ENCODE measurements at regions not wholly inside any gene's neighbourhood (a gene's known extent, or its start where the extent isn't known, plus 50 kb on each side); places are given as distances from the start of the nearest gene placed in this dataset.
"Not testable (repeated sequence)": the region's sequence is repeated elsewhere in the genome, so short reads cannot be mapped to it uniquely, and the experiment has no call there.

DNA sequence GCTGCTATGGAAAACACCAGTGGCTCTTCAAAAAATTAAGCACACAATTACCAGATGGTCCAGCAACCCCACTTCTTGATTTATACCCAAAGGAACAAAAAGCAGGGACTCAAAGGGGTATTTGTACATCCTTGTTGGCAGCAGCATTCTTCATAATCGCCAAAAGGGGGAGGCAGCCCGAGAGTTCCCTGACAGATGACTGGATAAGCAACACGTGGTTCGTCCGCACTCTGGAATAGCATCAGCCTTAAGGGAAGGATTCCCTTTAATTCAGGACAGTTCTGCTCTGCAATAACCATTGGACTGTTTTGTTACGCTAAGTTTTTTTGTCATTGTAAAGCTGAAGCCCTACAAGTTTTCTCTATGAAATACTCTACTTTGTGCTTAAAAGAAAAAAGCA lies 76.7 kb upstream of the TWIST2 start:
- DNase-seq, result no peak

DNA sequence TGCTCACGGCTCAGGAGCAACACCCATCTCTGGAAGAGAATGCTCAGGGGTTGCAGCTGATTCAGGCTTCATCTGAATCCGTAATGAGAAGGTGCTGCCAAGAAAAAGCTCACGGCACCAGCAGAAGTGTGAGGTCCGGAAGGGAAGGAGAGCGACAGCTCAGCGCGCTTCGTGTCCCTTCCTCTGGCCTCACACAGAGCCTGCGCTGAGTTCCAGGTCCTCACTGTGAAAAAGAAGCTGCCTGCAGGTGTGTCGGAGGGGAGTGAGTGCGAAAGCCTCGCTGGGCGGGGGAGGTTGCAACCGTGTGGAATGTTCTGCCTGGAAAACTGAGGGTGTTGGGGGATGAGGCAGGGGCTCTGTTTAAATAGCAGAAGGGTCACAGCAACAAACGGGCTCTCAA lies 76.2 kb upstream of the TWIST2 start:
- DNase-seq, result no peak

DNA sequence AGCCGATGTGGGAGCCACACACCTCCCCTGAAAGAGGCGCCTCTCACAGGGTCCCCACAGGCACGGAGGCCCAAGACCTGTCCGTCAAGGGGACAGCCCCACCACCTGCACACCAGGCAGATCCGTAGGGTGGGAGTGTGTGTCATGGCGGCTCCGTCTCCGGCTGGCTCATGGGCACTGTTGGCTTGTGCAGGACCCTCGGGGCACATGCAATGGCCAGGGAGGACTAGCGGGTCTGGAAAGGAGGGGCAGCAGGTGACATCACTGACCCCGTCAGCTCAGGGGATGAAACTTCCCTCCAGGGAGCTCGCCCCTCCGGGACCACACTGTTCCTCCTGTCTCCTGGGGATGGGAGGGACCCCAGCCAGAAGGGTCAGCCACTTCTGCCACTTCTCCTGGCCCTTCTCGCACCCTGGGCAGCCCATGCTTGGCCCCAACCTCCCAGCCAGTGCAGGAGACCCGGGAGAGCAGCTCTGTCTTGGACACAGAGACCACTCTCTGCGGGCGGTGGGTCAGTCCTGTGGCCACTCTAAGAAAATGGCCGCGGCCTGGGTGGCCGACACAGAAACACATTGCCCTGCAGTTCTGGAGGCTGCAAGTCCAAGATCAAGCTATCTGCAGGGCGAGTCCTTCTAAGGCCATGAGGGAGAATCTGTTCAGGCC lies 75.1 kb upstream of the TWIST2 start:
- no peak for DNase-seq

DNA sequence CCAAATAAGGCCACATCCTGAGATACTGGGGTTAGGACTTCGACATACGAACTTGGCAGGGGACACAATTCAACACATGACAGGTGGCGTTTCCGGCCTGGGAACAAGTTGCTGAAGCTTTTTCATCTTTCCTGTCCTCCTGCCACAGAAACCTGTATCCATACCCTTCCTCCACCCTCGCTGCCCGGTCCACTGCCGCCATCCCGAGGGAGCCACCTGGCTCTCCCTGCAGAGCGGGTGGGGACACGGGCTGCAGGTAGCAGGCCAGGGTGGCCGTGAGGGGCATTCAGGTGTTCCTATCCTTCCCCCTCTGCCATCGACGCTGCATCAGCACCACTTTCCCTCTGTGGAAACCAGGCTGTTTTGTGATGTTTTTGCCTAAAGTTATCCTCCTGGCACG lies 74.4 kb upstream of the TWIST2 start:
- no peak for DNase-seq

DNA sequence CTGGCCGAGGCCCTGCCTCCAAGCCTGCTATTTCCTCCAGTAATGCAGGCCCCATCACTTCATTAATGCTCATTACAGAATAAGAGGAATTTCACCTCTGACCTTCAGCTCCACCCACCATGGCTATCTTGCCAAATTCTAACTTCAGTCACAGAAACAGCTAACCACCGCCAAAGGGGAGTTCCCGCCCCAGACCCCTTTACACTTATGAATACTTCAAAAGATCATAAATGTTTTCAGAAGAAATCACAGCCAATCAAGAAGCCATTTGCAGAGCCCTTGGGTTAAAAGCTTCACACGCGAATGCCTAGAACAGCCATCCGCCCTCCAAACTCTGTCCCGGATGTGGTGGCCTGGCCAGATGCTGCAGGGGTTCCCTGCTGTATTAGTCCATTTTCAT lies 73.8 kb upstream of the TWIST2 start:
- no peak for DNase-seq

DNA sequence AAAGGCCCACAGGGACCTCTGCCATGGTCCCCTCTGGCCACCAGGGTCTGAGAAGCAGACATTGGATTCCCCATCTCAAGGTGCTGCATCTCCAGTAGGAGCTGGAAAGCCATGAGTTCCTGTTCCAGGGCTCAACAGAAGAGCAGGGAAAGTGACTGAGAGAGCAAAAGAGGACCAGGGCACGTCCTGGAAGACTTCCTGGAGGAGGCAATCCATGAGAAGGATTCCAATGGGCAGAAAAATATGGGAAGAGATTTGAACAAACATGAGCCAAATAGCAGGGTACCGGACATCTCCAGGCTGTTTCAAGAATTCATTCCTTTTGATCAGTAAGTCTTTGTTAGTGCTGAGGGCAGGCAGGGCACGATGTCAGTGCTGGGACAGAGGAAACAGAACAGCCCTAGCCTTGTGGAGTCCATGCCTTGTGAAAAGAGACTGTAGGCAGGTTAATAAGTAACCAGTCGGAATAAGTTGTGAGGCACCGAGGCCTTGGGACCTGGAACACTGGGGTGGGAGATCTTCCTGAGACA lies 72.8 kb upstream of the TWIST2 start:
- no peak for DNase-seq

DNA sequence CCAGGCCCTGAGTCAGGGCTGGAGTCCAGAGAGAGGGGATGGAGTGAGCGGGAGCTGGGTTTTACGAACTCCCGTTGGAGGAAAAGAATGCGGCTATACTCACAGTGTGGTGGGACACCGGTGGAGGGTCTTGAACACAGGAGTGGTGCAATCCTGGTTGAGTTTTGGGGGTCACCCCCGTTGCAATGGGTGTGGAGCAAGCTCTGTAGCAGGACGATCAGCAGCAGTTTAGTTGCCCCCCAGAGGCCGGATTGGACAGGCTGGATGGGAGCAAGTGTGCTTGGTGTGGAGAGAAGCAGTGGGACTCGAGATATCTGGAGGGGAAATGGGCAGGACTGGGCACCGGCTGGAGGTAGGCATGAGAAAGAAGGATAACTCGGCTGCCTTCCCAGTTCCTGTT lies 72.3 kb upstream of the TWIST2 start:
- DNase-seq, result no peak

DNA sequence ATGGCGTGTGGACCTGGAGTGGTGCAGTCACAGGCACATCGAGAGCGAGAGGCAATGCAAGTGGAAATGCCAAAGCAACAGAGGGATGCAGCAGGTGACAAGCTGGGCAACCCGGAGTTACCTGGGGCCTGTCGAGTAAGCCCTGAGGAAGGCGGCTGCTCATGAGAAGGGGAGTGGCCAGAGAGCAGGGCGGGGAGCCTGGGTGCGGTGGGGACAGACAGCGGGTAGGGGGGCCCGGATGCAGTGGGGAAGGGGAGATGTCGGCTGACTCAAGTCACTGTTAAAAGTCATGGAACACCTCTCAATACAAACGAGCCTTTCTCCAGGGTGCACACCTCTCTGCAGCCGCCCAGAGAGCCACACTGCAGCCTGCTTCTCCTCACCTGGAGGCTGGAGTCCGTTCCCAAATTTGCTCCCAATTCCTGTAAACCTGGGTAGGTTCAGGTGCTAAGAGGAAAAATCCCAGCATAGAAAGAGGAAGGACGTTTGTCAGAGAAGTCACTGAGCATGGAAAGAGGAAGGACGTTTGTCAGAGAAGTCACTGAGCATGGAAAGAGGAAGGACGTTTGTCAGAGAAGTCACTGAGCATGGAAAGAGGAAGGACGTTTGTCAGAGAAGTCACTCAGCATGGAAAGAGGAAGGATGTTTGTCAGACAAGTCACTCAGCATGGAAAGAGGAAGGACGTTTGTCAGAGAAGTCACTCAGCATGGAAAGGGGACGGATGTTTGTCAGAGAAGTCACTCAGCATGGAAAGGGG lies 71.7 kb upstream of the TWIST2 start:
- DNase-seq, result no peak

DNA sequence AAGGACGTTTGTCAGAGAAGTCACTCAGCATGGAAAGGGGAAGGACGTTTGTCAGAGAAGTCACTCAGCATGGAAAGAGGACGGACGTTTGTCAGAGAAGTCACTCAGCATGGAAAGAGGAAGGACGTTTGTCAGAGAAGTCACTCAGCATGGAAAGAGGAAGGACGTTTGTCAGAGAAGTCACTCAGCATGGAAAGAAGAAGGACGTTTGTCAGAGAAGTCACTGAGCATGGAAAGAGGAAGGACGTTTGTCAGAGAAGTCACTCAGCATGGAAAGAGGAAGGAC lies 71.2 kb upstream of the TWIST2 start:
- not testable (repeated sequence) for DNase-seq

DNA sequence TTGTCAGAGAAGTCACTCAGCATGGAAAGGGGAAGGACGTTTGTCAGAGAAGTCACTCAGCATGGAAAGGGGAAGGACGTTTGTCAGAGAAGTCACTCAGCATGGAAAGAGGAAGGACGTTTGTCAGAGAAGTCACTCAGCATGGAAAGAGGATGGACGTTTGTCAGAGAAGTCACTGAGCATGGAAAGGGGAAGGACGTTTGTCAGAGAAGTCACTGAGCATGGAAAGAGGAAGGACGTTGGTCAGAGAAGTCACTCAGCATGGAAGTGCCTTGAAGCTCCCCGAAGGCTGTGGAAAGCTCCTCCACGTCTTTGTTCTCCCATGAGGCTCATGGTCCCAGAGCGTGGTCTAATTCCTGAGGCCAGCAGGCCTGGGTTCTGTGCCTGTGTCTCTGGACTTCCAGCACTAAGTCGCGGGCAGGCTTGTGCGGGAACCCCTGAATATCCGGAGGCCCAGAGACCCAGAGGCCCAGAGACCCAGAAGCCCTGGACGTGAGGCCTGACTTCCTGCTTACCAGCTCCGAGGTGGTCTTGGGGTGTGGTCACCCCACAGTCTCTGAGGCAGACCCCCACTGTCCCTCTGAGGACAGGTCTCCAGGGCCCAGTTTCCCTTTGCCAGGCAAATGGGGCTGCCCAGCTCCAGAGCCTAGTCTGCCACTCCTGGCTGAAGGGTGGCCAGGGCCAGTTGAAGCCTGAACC lies 70.4 kb upstream of the TWIST2 start:
- no peak for DNase-seq

DNA sequence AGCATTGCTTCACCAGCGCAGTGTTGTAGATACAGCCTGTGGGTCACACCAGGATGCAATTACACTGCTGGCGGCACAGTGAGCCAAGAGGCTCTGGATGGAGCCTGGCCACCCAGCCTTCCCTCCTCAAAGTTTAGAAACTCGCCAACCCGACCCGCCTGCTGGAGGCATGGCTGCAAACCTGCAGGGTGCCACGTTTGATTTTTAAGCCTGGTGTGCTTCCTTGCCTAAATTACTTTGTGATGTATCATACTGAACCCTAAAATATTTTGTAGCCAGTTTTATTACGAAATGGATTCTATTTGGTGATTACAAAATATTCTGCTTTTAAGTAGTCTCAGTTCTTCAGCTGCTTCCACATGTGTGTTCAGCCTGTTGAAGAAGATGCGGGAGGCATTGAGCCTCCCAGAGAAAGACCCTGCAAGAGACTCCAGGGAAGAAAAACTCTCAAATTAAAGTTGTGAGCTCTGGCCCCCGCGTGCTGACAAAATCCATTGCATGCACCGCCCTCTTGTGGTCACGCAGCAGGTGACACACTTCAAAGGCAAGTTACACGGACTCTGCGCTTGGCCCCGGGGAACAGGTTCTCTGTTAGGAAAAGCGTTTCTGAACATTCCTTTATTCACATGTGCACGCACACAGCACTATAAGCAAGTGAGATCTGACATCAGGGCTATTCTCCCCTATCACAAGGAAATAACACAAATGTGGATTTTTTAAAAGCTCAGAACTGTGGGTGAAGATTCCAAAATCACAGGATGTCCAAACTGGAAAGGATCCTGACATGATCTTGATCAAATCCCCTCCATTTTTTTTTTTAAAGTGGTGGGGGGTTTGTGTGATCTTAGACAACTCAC lies 63.0 kb upstream of the TWIST2 start:
- DNase-seq, result no peak

DNA sequence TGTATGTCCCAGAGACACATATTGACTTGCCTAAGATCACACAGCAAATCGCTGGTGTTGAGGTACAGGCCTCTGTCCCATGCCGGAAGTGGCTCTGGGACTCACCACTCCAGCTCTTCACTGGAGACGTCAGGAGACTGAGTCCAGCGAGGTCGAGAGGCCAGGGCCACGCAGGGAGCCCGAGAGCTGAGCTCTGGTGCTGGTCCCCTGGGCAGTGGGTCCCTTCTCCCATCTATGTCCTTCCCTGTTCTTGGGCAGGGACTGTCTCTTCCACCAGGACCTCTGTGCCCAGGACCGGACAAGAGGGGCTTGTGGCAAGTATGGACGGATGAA lies 62.4 kb upstream of the TWIST2 start:
- no peak for DNase-seq

DNA sequence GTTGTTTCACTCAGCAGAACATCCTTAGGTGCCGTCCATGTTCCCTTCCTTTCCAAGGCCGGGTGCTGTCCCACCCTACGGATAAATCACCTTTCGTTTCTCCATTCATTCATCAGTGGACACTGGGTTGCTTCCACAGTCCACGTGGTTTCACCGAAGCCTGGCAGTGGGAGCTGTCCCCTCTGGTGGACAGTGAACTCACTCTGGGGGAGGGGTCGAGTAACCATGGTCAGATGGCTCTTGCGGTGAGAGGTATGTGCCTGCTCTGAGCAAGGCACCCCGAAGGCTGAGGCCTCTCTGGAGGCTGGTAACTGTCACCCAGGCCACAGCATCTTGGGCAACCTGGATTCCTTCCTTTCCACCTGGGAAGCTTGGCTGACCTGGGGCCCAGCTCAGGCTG lies 61.5 kb upstream of the TWIST2 start:
- no peak for DNase-seq

DNA sequence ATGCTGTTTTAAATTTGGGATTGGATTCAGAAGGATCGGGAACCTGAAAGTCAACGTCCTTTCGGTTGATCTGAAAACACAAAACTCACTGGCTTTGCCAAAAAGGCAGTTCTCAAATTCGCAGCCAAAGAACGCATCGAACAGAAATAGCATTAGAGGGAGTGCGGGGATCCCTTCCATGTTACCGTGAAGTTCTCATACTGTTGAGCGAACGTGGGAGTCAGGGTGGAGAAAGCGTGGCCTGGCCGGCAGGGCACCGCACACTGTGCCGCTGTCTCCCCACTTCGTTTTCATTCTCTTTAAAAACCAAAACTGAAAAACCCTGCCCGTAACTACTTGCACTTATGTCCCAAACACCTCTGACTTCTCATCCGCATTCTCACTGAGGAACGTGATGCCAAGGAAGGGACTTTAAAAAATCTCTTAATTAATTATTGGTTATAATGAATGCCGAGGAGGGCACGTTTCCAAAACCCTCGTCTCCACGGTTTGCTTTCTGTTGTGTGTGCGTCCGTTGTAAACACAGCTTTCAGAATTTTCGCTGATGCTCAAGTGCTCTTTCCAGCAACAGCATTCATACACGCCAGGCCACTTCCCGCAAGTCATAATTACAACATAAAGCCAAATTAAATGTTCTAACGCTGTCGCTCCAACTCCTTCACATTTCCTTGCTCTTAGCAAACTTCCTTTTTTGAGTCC lies 60.9 kb upstream of the TWIST2 start:
- no peak for DNase-seq

DNA sequence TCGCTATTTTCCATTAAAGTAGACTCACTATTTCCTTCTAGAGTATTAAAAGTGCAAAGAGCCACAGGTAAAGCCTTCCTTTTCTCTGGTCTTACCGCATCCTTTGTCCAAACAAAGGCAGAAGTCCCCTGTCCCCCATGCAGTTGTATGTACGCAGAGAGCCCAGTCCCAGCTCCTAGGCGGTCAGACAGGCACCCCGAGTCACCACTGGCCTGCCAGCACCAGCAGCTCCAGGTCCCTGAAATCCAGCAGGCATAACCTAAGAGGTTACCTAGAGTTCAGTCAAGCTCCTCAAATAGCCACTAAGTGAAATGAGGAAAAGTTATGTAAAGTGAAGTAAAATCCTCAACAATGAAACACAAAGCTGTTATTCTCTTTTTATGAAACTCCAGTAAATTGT lies 60.4 kb upstream of the TWIST2 start:
- no peak for DNase-seq

DNA sequence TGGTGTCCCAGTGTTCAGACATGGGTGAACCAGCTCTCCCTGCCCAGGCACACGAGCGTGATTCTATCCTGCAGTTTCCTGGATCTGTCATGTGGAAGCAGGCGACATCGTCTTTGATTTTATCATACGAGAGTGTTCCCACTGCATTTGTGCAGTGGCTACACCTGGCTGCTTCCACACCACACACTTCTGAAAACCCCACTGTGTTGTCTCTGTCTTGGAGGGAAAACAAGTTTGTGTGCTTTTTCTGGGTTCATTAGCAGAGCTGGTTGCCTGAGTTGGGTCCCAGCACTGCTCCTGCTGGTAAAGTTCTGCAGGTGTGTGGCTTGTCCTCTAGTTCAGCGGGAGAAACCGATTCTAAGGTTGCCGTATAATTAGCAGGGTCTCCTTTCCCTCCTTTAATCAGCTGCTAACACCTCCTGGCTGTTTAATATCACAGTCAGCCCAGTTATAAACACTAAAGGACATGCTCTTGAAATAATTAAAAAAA lies 58.5 kb upstream of the TWIST2 start:
- DNase-seq, result no peak

DNA sequence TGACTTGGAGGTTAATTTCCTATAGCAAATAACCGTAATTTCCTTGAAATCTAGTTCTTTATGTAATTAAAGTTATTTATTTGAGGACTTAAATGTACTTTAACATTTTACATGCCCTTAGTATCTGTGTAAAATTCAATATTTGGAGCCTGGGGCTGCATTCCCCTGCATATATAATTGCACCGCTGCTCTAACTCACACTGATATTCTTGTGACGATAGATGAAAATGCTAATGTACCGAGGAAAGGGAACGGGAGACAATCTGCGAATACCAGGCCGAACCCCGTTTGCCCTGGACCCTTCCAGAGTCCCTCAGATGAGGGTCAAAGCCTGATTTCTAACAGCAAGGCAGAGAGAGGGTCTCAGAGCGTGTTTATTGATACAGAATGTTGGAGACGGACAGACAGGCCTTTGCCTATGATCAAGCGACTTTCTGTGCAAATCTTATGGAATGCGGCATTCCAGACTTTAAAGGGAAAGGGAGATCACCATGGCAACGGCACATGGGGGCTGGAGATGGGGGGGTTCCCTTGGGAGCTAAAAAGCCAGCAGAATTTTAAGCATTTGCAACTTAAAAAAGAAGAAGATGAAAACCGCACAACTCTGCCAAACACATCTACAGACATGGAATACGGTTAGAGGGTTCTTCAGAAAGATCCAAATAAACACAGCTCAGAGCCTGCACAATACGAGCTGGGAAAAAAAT lies 57.6 kb upstream of the TWIST2 start:
- DNase-seq, result no peak

DNA sequence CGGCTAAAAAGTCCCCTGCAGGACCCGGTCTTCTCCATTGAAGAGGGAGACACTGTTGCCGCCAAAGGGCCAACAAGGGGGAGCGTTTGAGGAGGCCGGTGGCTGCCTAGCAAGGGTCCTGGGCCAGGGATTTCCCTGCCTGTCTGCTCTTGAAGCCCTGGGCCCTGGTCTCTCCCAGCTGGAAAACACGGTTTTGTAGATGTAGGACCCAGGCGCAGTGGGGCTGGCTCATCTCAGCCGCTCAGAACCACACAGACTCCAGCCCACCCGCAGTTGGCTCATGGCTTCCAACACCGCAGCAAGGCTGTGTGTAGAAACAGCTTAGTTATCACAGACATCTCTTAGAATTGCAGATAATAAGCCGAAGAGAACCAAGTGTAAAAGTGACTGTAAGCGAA lies 57.1 kb upstream of the TWIST2 start:
- no peak for DNase-seq

DNA sequence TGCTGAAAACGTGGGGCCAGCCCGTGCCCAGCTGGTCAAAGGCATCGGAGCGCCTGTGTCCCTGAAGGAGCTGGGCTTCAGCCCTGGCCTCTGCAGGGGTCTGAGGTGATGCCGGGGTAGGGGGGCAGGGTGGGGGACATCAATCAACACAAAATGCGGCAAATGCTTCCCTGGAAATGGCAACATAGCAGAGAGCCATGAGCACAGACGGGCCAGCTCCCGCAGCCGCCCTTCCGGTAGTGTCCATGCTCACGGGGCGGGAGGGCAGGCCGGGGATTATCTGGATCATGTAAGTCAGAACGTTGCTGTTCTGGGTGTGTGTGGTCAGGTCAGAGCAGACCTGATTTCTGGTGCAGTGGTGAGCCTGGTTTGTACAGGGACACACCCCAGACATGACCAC lies 56.5 kb upstream of the TWIST2 start:
- DNase-seq, result no peak

DNA sequence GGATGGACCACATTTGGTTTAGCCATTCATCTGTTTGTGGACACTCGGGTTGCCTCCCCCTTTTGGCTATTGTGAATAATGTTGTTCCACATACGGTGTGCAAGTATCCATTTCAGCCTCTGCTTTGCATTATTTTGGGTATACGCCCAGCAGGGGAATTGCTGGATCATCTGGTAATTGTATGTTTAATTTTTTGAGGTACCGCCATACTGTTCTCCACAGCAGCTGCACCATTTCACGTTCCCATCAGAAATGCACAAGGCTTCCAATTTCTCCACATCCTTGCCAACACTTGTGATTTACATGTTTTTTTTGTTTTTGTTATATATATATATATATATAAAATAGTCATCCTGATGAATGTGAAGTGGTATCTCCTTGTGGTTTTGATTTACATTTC lies 54.6 kb upstream of the TWIST2 start:
- DNase-seq, result no peak

DNA sequence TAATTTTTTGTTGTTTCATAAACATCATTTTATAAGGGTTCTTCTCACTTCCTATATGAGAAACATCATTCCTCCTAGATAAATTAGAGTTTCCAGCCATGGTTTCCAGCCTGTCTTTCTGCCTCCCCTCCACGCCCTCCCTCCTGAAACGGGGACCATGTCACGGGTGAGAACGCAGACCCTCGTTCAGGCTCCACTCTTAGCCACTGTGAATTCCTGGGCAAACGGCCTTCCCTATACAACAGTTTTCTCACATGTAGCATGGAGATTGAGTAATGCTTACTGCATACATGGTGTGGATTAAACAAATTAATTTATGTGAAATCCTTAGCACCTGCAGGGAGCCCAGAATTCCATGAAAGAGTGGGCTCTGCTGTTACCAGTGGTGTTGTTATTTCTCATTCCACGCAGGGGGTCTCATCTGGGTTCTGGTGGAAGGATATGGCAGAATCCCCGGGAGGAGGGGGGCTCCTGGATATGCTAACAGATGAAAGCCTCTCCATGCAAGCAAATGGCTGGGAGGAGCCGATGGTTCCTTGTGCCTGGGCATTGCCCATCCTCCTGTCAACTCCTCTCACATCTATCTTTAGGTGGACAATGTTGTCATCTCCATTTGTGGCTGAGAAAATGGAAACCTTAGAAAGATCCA lies 54.0 kb upstream of the TWIST2 start:
- no peak for DNase-seq
